H9 (cell line): ENCODE measurements at regions not wholly inside any gene's neighbourhood (a gene's known extent, or its start where the extent isn't known, plus 50 kb on each side); places are given as distances from the start of the nearest gene placed in this dataset.

Experiments
- DNase-seq: peaks from one replicate; pipeline ENCODE4 v3.0.0-alpha.2; 2017
- H2AFZ ChIP-seq: one replicate; pipeline ENCODE4 v1.6.1; 2013; ENCODE audit warnings: mild to moderate bottlenecking, low read length, control low read depth, moderate library complexity
- H2AK5ac ChIP-seq: 2 replicates; pipeline ENCODE4 v1.6.1; 2013; ENCODE audit warnings: low read length, control low read depth, mixed read lengths; ENCODE audit not compliant: insufficient read length
- H2BK120ac ChIP-seq: one replicate; pipeline ENCODE4 v1.6.1; 2013; ENCODE audit warnings: low read depth, mild to moderate bottlenecking, low read length, control low read depth, inconsistent platforms; ENCODE audit not compliant: poor library complexity, severe bottlenecking
- H2BK12ac ChIP-seq: 2 replicates; pipeline ENCODE4 v1.6.1; 2013; ENCODE audit warnings: low read length, control low read depth, mixed read lengths, low read depth; ENCODE audit not compliant: insufficient read length
- H2BK15ac ChIP-seq: 2 replicates; pipeline ENCODE4 v1.6.1; 2013; ENCODE audit warnings: low read depth, low read length, control low read depth
- H2BK20ac ChIP-seq: one replicate; pipeline ENCODE4 v1.6.1; 2013; ENCODE audit warnings: low read depth, mild to moderate bottlenecking, low read length, control low read depth, inconsistent platforms; ENCODE audit not compliant: poor library complexity, severe bottlenecking
- H2BK5ac ChIP-seq: 2 replicates; pipeline ENCODE4 v1.6.1; 2013; ENCODE audit warnings: low read length, control low read depth, mixed read lengths; ENCODE audit not compliant: insufficient read length
- H3K14ac ChIP-seq: 2 replicates; pipeline ENCODE4 v1.6.1; 2013; ENCODE audit warnings: low read length, control low read depth; ENCODE audit not compliant: insufficient read depth
- H3K18ac ChIP-seq: 2 replicates; pipeline ENCODE4 v1.6.1; 2013; ENCODE audit warnings: low read depth, mild to moderate bottlenecking, mixed read lengths, low read length, control low read depth; ENCODE audit not compliant: insufficient read length
- H3K23ac ChIP-seq: 2 replicates; pipeline ENCODE4 v1.6.1; 2013; ENCODE audit warnings: low read length, control low read depth, mixed read lengths, low read depth; ENCODE audit not compliant: insufficient read length
- H3K23me2 ChIP-seq: 2 replicates; pipeline ENCODE4 v1.6.1; 2013; ENCODE audit warnings: low read depth, mild to moderate bottlenecking, mixed read lengths, low read length, control low read depth; ENCODE audit not compliant: insufficient read length, poor library complexity, severe bottlenecking
- H3K27ac ChIP-seq: 2 replicates; pipeline ENCODE4 v1.5.1; 2013; ENCODE audit warnings: low read length, control low read depth, mixed read lengths, low read depth; ENCODE audit not compliant: insufficient read length
- H3K27me3 ChIP-seq: 2 replicates; pipeline ENCODE4 v1.6.1; 2013; ENCODE audit warnings: low read length, control low read depth, inconsistent platforms; ENCODE audit not compliant: insufficient read depth
- H3K4ac ChIP-seq: 2 replicates; pipeline ENCODE4 v1.6.1; 2013; ENCODE audit warnings: low read depth, mild to moderate bottlenecking, control low read depth, inconsistent platforms, low read length, moderate library complexity
- H3K4me1 ChIP-seq: 2 replicates; pipeline ENCODE4 v1.6.1; 2013; ENCODE audit warnings: low read length, control low read depth, inconsistent platforms; ENCODE audit not compliant: insufficient read depth
- H3K4me2 ChIP-seq: 2 replicates; pipeline ENCODE4 v1.6.1; 2013; ENCODE audit warnings: low read length, control low read depth, mixed read lengths; ENCODE audit not compliant: insufficient read length, insufficient read depth
- H3K56ac ChIP-seq: 2 replicates; pipeline ENCODE4 v1.6.1; 2013; ENCODE audit warnings: low read depth, mild to moderate bottlenecking, mixed read lengths, low read length, control low read depth; ENCODE audit not compliant: insufficient read length
- H3K79me1 ChIP-seq: 2 replicates; pipeline ENCODE4 v1.6.1; 2013; ENCODE audit warnings: low read depth, mild to moderate bottlenecking, moderate library complexity, low read length, control low read depth, inconsistent platforms; ENCODE audit not compliant: insufficient read depth, poor library complexity, severe bottlenecking
- H3K79me2 ChIP-seq: 2 replicates; pipeline ENCODE4 v1.6.1; 2013; ENCODE audit warnings: low read length, control low read depth, inconsistent platforms; ENCODE audit not compliant: insufficient read depth
- H3K9ac ChIP-seq: 2 replicates; pipeline ENCODE4 v1.6.1; 2013; ENCODE audit warnings: low read length, control low read depth, mixed read lengths; ENCODE audit not compliant: insufficient read length; ENCODE audit errors: extremely low read depth
- H3K9me3 ChIP-seq: one replicate; pipeline ENCODE4 v1.6.1; 2013; ENCODE audit warnings: low read depth, low read length, inconsistent platforms; ENCODE audit not compliant: control insufficient read depth
- H3T11ph ChIP-seq: one replicate; pipeline ENCODE4 v1.6.1; 2013; ENCODE audit warnings: mild to moderate bottlenecking, low read length, control low read depth, inconsistent platforms
- H4K20me1 ChIP-seq: one replicate; pipeline ENCODE4 v1.6.1; 2013; ENCODE audit not compliant: control insufficient read depth, insufficient read length, insufficient read depth
- H4K5ac ChIP-seq: 2 replicates; pipeline ENCODE4 v1.6.1; 2013; ENCODE audit warnings: low read depth, mild to moderate bottlenecking, mixed read lengths, low read length, control low read depth; ENCODE audit not compliant: insufficient read length
- H4K8ac ChIP-seq: replicated peaks from 2 replicates; pipeline ENCODE4 v1.6.1; 2013; ENCODE audit warnings: low read length, control low read depth, mixed read lengths, low read depth; ENCODE audit not compliant: insufficient read length
- H4K91ac ChIP-seq: 2 replicates; pipeline ENCODE4 v1.6.1; 2013; ENCODE audit warnings: low read depth, mild to moderate bottlenecking, moderate library complexity, mixed read lengths, low read length, control low read depth; ENCODE audit not compliant: insufficient read length
- H3K27ac Mint-ChIP-seq, 3 experiments: 2 replicates in 2 of 3; 3 replicates in 1 of 3; pipeline ENCODE4 v1.8.0; 2020 to 2021; ENCODE audit warnings: mixed read lengths in 3 of 3, mild to moderate bottlenecking in 1 of 3, moderate library complexity in 1 of 3
- H3K27me3 Mint-ChIP-seq: 2 replicates; pipeline ENCODE4 v1.8.0; 2021; ENCODE audit warnings: low read depth, mild to moderate bottlenecking, moderate library complexity, mixed read lengths
- H3K36me3 Mint-ChIP-seq, 3 experiments: 2 replicates in 2 of 3; 3 replicates in 1 of 3; pipeline ENCODE4 v1.8.0; 2020 to 2021; ENCODE audit warnings: low read depth in 3 of 3, mixed read lengths in 3 of 3; ENCODE audit not compliant: insufficient read depth in 1 of 3
- H3K4me1 Mint-ChIP-seq, 2 experiments: 2 replicates each; pipeline ENCODE4 v1.8.0; 2020; ENCODE audit warnings: mixed read lengths in 2 of 2
- H3K4me3 Mint-ChIP-seq, 2 experiments: 2 replicates in 1 of 2; 3 replicates in 1 of 2; pipeline ENCODE4 v1.8.0; 2020 to 2021; ENCODE audit warnings: mild to moderate bottlenecking in 2 of 2, mixed read lengths in 2 of 2, moderate library complexity in 1 of 2
- H3K9me3 Mint-ChIP-seq, 2 experiments: 2 replicates in 1 of 2; 3 replicates in 1 of 2; pipeline ENCODE4 v1.8.0; 2020; ENCODE audit warnings: mild to moderate bottlenecking in 2 of 2, mixed read lengths in 2 of 2, moderate library complexity in 1 of 2
- WGBS: extraction: QIAGEN DNeasy Blood & Tissue Kit; methylation state at CpG from one replicate; pipeline ENCODE4 v1.1.7; 2013; ENCODE audit warnings: missing lambda C conversion rate, low lambda C conversion rate, mixed read lengths; ENCODE audit not compliant: insufficient read length; ENCODE audit errors: extremely low coverage; 5-methylcytosine and 5-hydroxymethylcytosine counted together
- TF ChIP-seq, protein P1 (sequence below): fragments of 200-600 bp; sonication (generic); conservative IDR thresholded peaks from 3 replicates; pipeline ENCODE4 v1.8.0; 2021; ENCODE audit warnings: antibody characterized with exemption, mild to moderate bottlenecking

DNA sequence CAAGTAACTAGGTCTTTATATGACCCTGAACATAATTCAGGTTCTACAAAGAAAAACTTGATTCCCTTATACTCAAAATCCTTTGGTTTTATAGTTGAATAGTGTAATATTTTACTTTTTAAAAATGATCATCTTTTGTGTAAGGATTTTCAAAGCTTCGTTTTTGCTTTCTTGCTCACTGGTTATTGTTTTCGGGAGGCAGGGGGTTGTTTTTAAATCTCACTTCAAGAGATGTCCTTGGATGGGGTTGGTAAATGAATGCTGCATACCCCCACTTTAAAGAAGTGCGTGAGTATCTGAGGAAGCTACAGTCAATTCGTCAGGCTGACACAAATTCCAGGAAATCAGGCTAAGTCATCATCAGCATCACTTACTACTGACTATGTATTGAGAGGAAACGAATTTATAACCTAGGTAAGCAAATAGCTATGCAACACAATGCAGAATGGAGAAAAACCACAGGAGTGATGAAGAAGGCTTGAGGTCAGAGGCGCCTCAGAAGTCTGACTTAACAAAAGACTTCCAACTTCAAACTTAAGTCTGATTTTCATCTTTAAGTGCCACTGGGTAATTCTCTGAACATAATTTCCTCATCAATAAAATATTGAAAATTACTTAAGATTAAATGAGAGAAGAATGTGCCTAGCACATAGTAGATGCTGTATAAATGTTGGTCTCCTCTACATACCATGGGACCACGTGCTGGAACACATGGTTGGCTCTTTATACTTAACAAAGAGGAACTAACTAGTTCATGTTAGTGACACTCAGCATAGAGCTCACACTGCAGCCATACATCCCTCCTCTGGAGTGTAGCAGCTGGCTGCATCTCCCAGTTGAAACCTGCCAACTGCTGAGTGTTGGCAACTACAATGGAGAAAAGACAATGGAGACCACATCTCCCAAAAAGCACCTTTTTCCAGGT lies 106.0 kb upstream of the KIF2A start:
- Histone ChIP-seq H4K20me1 (no peaks in the 10 kb centered on the region), H3K23ac (no peak overlapping the region), H3T11ph (no peak overlapping the region), H3K4me2 (no peak overlapping the region), H3K14ac (no peak overlapping the region), H4K5ac (no peak overlapping the region), H3K23me2 (no peaks in the 10 kb centered on the region), H2BK20ac (no peak overlapping the region), H4K91ac (no peak overlapping the region), H2BK15ac (no peak overlapping the region), H2BK5ac (no peak overlapping the region), H2AK5ac (no peak overlapping the region), H3K79me1 (no peaks in the 10 kb centered on the region), H2BK12ac (no peak overlapping the region), H4K8ac (no peak overlapping the region), H3K79me2 (no peaks in the 10 kb centered on the region), H3K4ac (no peak overlapping the region), H2AFZ (no peak overlapping the region), H3K18ac (no peak overlapping the region), H2BK120ac (no peak overlapping the region), H3K27me3 (no peaks in the 10 kb centered on the region), H3K9me3 (no peaks in the 10 kb centered on the region), H3K27ac (no peak overlapping the region), H3K56ac (no peak overlapping the region), H3K4me1 (no peaks in the 10 kb centered on the region), H3K9ac (no peak overlapping the region)
- H3K27ac Mint-ChIP-seq = no peak overlapping the region
- H3K36me3 Mint-ChIP-seq = no peaks in the 10 kb centered on the region
- H3K27me3 Mint-ChIP-seq = peaks cover 4% of the 10 kb centered on the region; the same call in 1 of the 2 replicates
- H3K9me3 Mint-ChIP-seq = no peaks in the 10 kb centered on the region
- TF ChIP-seq, protein P1, sequence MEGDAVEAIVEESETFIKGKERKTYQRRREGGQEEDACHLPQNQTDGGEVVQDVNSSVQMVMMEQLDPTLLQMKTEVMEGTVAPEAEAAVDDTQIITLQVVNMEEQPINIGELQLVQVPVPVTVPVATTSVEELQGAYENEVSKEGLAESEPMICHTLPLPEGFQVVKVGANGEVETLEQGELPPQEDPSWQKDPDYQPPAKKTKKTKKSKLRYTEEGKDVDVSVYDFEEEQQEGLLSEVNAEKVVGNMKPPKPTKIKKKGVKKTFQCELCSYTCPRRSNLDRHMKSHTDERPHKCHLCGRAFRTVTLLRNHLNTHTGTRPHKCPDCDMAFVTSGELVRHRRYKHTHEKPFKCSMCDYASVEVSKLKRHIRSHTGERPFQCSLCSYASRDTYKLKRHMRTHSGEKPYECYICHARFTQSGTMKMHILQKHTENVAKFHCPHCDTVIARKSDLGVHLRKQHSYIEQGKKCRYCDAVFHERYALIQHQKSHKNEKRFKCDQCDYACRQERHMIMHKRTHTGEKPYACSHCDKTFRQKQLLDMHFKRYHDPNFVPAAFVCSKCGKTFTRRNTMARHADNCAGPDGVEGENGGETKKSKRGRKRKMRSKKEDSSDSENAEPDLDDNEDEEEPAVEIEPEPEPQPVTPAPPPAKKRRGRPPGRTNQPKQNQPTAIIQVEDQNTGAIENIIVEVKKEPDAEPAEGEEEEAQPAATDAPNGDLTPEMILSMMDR = no peak
- H3K4me3 Mint-ChIP-seq = no peak overlapping the region
- H3K4me1 Mint-ChIP-seq = no peaks in the 10 kb centered on the region
- no CpG with 5 or more reads among the region's 7 CpGs for WGBS
- no peak for DNase-seq
